CD4-positive, alpha-beta memory T cell (primary cell): ENCODE measurements at regions not wholly inside any gene's neighbourhood (a gene's known extent, or its start where the extent isn't known, plus 50 kb on each side); places are given as distances from the start of the nearest gene placed in this dataset.

Experiments used
- CTCF ChIA-PET: fragments of 350-600 bp; sonication (Branson Sonifier 250); formaldehyde crosslinking; loops from one replicate; lab custom pipeline; 2021; ENCODE audit warnings: inconsistent platforms; ENCODE audit not compliant: partially characterized antibody; lab: Charles Lee
- POLR2A ChIA-PET: fragments of 350-600 bp; sonication (Branson Sonifier 250); formaldehyde crosslinking; loops from one replicate; lab custom pipeline; 2021; ENCODE audit not compliant: partially characterized antibody; lab: Charles Lee
- DNase-seq, 5 donors: peaks; one replicate each; pipeline versions ENCODE4 v3.0.0 to v3.0.0-alpha.2; 2020 to 2022; ENCODE audit warnings: mixed read lengths in 1 of 5
- H3K27ac ChIP-seq: one replicate; pipeline ENCODE4 v1.7.0; 2013; ENCODE audit warnings: low read depth, low read length
- H3K27me3 ChIP-seq: 2 replicates; pipeline ENCODE4 v1.7.0; 2013; ENCODE audit warnings: mild to moderate bottlenecking, low read length, moderate library complexity; ENCODE audit not compliant: insufficient read depth
- H3K36me3 ChIP-seq: 2 replicates; pipeline ENCODE4 v1.7.0; 2013; ENCODE audit warnings: mild to moderate bottlenecking, low read length, moderate library complexity; ENCODE audit not compliant: insufficient read depth
- H3K4me1 ChIP-seq: 2 replicates; pipeline ENCODE4 v1.7.0; 2013; ENCODE audit warnings: mild to moderate bottlenecking, low read length, moderate library complexity; ENCODE audit not compliant: insufficient read depth
- H3K4me3 ChIP-seq, 2 donors: one replicate each; pipeline ENCODE4 v1.7.0; 2013; ENCODE audit warnings: low read length in 2 of 2, mild to moderate bottlenecking in 1 of 2
- H3K9me3 ChIP-seq, 2 donors: one replicate each; pipeline ENCODE4 v1.7.0; 2013; ENCODE audit warnings: low read length in 2 of 2, control low read depth in 1 of 2; ENCODE audit not compliant: control insufficient read depth in 1 of 2
- H3K27ac Mint-ChIP-seq, 7 donors: one replicate each; pipeline ENCODE4 v1.8.0; 2020 to 2021; ENCODE audit warnings: mixed read lengths in 7 of 7, mild to moderate bottlenecking in 6 of 7, inconsistent platforms in 3 of 7, moderate library complexity in 3 of 7
- H3K27me3 Mint-ChIP-seq, 2 donors: one replicate each; pipeline ENCODE4 v1.8.0; 2020 to 2021; ENCODE audit warnings: mixed read lengths in 2 of 2
- H3K36me3 Mint-ChIP-seq, 2 donors: one replicate each; pipeline ENCODE4 v1.8.0; 2020 to 2021; ENCODE audit warnings: mixed read lengths in 2 of 2, inconsistent platforms in 1 of 2, mild to moderate bottlenecking in 1 of 2
- H3K4me1 Mint-ChIP-seq, 4 donors: one replicate each; pipeline ENCODE4 v1.8.0; 2020 to 2021; ENCODE audit warnings: mixed read lengths in 4 of 4, mild to moderate bottlenecking in 1 of 4
- H3K4me3 Mint-ChIP-seq, 8 donors: one replicate each; pipeline ENCODE4 v1.8.0; 2020 to 2021; ENCODE audit warnings: mixed read lengths in 8 of 8, mild to moderate bottlenecking in 7 of 8, moderate library complexity in 6 of 8, inconsistent platforms in 3 of 8
- H3K9me3 Mint-ChIP-seq, 8 donors: one replicate each; pipeline ENCODE4 v1.8.0; 2020 to 2021; ENCODE audit warnings: mixed read lengths in 8 of 8, mild to moderate bottlenecking in 5 of 8, inconsistent platforms in 3 of 8, moderate library complexity in 1 of 8
- intact Hi-C: fragments of 100-400 bp; cut with micrococcal nuclease; formaldehyde crosslinking; loops from one replicate; pipeline ENCODE4 v1.15.1; 2023

DNA sequence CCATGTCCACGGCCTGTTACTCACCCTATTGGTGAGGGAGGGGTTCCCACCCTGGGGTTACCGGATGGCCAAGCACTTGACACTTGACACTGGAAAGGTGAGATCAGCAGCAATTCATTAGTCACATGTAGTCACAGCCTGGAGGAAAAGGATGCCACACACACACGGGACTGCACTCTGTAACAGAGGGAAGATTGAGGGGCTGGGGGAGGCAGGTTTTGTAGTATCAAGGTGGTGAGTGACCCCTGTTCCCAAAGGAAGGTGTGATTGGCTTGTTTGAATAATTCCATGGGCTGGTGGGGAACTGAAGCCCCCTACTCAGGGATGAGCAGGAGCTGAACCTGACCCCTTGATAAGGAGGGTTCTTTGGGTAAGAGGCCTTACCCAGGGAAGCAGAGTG lies 96.0 kb upstream of the HELT start:
- Mint-ChIP-seq H3K27ac (no peak overlapping the region), H3K36me3 (no peaks in the 10 kb centered on the region), H3K9me3 (peaks cover 0 to 7% (median 2%) of the 10 kb centered on the region in 8 donors), H3K27me3 (peaks cover 1 to 6% of the 10 kb centered on the region in 2 donors), H3K4me3 (no peak overlapping the region), H3K4me1 (no peaks in the 10 kb centered on the region)
- H3K9me3 ChIP-seq: no peaks in the 10 kb centered on the region
- no peaks in the 10 kb centered on the region for H3K27me3 ChIP-seq
- CTCF ChIA-PET: no interaction called here
- POLR2A ChIA-PET: no interaction called here
- intact Hi-C loops: no loop called here
- H3K36me3 ChIP-seq: no peaks in the 10 kb centered on the region
- no peaks in the 10 kb centered on the region for H3K4me1 ChIP-seq
- H3K4me3 ChIP-seq: no peak overlapping the region
- no peak overlapping the region for H3K27ac ChIP-seq
- DNase-seq: no peak

DNA sequence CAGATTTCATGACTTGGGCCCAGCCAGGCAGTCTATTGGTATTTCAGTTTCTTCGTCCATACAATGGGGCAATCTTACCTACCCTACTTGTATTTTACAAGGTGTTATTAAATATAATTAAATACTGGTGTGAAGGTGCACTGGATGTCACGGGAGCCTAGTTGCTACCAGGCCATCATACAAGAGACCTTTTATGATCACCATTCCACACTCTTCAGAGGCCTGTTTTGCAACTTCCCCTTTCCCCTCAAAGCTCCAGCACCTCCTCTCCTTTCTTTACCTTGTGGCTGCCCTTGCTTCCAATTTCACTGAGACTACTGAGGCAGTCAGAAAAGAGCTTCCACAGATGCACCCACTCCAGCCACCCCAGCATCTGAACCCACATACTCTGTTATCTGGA lies 93.8 kb upstream of the HELT start:
- Histone ChIP-seq H3K27ac (no peak overlapping the region), H3K9me3 (no peaks in the 10 kb centered on the region), H3K4me1 (no peaks in the 10 kb centered on the region), H3K27me3 (no peaks in the 10 kb centered on the region), H3K36me3 (no peaks in the 10 kb centered on the region), H3K4me3 (no peak overlapping the region)
- Mint-ChIP-seq H3K36me3 (no peaks in the 10 kb centered on the region), H3K27ac (no peak overlapping the region), H3K4me3 (no peak overlapping the region), H3K4me1 (no peaks in the 10 kb centered on the region), H3K9me3 (peaks cover 0 to 21% (median 11%) of the 10 kb centered on the region in 8 donors), H3K27me3 (peaks cover 1 to 2% of the 10 kb centered on the region in 2 donors)
- intact Hi-C loops: no loop called here
- no peak for DNase-seq
- ChIA-PET POLR2A (no interaction called here), CTCF (no interaction called here)

DNA sequence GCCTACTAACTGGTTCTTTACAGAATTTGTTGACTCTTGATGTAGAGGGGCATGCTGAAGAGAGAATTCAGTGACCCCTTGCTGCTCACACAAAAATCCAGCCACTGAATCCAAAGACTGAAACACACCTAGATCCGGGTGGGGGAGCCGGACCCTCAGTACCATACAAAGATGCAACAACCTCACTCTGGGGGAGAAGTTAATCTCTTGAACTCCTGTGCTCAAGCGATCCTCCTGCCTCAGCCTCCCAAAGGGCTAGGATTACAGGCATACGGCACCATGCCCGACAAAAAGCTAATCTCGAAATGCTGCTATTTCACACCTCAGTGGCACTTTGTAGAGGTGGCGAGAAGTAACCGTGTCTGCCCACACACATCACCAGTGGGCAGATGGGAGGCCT lies 88.8 kb upstream of the HELT start:
- Mint-ChIP-seq H3K4me3 (no peak overlapping the region), H3K27ac (no peak overlapping the region), H3K9me3 (peaks cover 0 to 18% (median 10%) of the 10 kb centered on the region in 8 donors), H3K36me3 (no peaks in the 10 kb centered on the region), H3K27me3 (peaks cover 0 to 1% of the 10 kb centered on the region in 2 donors), H3K4me1 (peaks cover 0 to 3% (median 0%) of the 10 kb centered on the region in 4 donors)
- intact Hi-C loops: no loop called here
- Histone ChIP-seq H3K27ac (no peak overlapping the region), H3K9me3 (no peaks in the 10 kb centered on the region), H3K36me3 (no peaks in the 10 kb centered on the region), H3K4me1 (no peaks in the 10 kb centered on the region), H3K27me3 (no peaks in the 10 kb centered on the region), H3K4me3 (no peak overlapping the region)
- DNase-seq: no peak
- CTCF ChIA-PET: no interaction called here
- POLR2A ChIA-PET: no interaction called here

DNA sequence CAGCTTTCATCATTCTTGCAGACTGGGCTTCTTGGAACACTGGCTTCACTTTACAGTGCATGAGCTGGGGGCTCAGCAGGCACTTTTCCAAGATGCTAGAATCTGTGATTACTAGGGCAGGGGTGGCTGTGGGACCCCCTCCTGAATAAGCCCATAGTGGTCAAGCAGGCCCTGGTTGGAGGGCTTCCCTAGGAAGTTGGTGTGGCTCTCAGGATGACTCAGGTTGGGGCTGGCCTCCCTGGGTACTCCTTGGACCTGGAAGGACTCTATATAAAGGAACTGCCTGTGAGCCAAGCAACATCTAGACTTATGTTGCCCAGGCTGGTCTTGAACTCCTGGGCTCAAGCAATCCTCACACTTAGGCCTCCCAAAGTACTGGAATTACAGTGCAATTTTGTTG lies 88.3 kb upstream of the HELT start:
- Mint-ChIP-seq H3K36me3 (no peaks in the 10 kb centered on the region), H3K4me3 (no peak overlapping the region), H3K27ac (no peak overlapping the region), H3K27me3 (peaks cover 0 to 4% of the 10 kb centered on the region in 2 donors), H3K9me3 (peaks cover 0 to 18% (median 10%) of the 10 kb centered on the region in 8 donors), H3K4me1 (peaks cover 0 to 3% (median 0%) of the 10 kb centered on the region in 4 donors)
- Histone ChIP-seq H3K27me3 (no peaks in the 10 kb centered on the region), H3K36me3 (no peaks in the 10 kb centered on the region), H3K4me3 (no peak overlapping the region), H3K9me3 (no peaks in the 10 kb centered on the region), H3K27ac (no peak overlapping the region), H3K4me1 (no peaks in the 10 kb centered on the region)
- DNase-seq: no peak
- CTCF ChIA-PET: no interaction called here
- intact Hi-C loops: no loop called here
- POLR2A ChIA-PET: no interaction called here

DNA sequence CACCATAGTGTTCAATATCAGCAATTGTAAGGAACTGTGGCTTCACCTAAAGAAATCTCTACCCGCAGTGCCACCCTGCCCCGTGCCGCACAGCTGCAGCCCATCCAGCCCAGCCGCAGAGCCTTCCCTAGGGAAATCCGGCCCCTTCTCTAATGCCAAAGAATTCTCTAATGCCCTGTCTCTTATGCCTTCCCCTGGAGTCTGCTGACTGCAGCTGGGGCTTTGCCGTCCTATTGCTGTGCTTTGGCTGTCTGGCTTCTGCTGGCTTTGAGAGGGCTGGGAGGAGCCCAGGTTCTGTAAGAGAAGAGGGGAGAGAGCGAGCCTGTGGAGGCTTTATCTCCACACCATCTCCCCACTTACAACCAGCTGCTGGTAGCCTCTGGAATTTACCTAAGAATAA lies 85.9 kb upstream of the HELT start:
- H3K27ac ChIP-seq: no peak overlapping the region
- peaks cover 0 to 13% (median 8%) of the 10 kb centered on the region in 8 donors for H3K9me3 Mint-ChIP-seq
- no peaks in the 10 kb centered on the region for H3K36me3 Mint-ChIP-seq
- peaks cover 3 to 9% of the 10 kb centered on the region in 2 donors for H3K27me3 Mint-ChIP-seq
- DNase-seq: no peak
- H3K4me1 Mint-ChIP-seq: peaks cover 0 to 3% (median 0%) of the 10 kb centered on the region in 4 donors
- H3K27me3 ChIP-seq: no peaks in the 10 kb centered on the region
- no peak overlapping the region for H3K4me3 Mint-ChIP-seq
- no peaks in the 10 kb centered on the region for H3K36me3 ChIP-seq
- no peaks in the 10 kb centered on the region for H3K9me3 ChIP-seq
- CTCF ChIA-PET: no interaction called here
- no peak overlapping the region for H3K27ac Mint-ChIP-seq
- no peaks in the 10 kb centered on the region for H3K4me1 ChIP-seq
- intact Hi-C loops: no loop called here
- no peak overlapping the region for H3K4me3 ChIP-seq
- POLR2A ChIA-PET: no interaction called here

DNA sequence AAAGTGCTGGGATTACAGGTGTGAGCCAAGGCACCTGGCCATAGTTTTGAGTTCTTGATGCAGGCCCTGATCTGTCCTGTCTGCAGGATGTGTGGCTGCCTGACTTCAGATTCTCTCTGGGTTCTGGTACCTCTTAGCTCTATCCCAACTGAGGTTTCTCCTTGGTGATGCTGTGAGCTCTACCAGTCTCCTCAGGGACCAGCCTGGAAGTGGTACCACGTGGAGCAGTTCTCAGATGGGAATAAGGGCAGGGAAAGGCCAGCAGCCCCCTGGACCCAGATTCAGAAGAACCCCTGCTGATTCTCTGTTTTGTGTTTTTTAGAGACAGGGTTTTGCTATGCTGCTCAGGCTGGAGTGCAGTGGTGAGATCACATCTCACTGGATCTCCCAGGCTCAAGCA lies 85.0 kb upstream of the HELT start:
- no peak overlapping the region for H3K27ac ChIP-seq
- DNase-seq: no peak
- no peaks in the 10 kb centered on the region for H3K27me3 ChIP-seq
- no peaks in the 10 kb centered on the region for H3K9me3 ChIP-seq
- Mint-ChIP-seq H3K27me3 (peaks cover 6 to 11% of the 10 kb centered on the region in 2 donors), H3K4me3 (no peak overlapping the region), H3K27ac (no peak overlapping the region), H3K9me3 (peaks cover 0 to 7% (median 4%) of the 10 kb centered on the region in 8 donors), H3K36me3 (no peaks in the 10 kb centered on the region), H3K4me1 (peaks cover 0 to 3% (median 0%) of the 10 kb centered on the region in 4 donors)
- POLR2A ChIA-PET: no interaction called here
- no peak overlapping the region for H3K4me3 ChIP-seq
- no peaks in the 10 kb centered on the region for H3K36me3 ChIP-seq
- intact Hi-C loops: no loop called here
- CTCF ChIA-PET: no interaction called here
- H3K4me1 ChIP-seq: no peaks in the 10 kb centered on the region

DNA sequence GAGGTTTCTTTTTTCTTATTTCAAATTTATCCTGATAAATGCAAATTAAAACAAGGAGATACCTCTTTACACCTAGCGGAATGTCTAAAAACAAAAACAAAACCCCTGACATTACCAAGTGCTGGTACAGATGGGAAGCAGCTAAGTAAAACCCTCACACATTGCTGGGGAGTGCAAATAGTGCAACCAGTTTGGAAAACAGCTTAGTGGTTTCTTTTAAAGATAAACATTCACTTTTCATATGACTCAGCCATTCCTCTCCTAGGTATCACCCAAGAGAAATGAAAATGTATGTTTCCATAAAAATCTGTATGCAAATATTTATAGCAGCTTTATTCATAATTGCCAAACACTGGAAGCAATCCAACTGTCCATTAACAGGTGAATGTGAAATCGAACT lies 84.1 kb upstream of the HELT start:
- Mint-ChIP-seq H3K27ac (no peak overlapping the region), H3K4me3 (no peak overlapping the region), H3K9me3 (no peaks in the 10 kb centered on the region), H3K36me3 (no peaks in the 10 kb centered on the region), H3K27me3 (peaks cover 10 to 13% of the 10 kb centered on the region in 2 donors), H3K4me1 (peaks cover 0 to 3% (median 0%) of the 10 kb centered on the region in 4 donors)
- ChIA-PET CTCF (interaction anchor here (0.6 kb wide), 1 partner anchor 1541 kb away, joined by 3 read pairs; no protein-coding TSS in a partner anchor), POLR2A (no interaction called here)
- intact Hi-C loops: no loop called here
- Histone ChIP-seq H3K4me3 (no peak overlapping the region), H3K4me1 (no peaks in the 10 kb centered on the region), H3K36me3 (no peaks in the 10 kb centered on the region), H3K27ac (no peak overlapping the region), H3K27me3 (no peaks in the 10 kb centered on the region), H3K9me3 (no peaks in the 10 kb centered on the region)
- no peak for DNase-seq

DNA sequence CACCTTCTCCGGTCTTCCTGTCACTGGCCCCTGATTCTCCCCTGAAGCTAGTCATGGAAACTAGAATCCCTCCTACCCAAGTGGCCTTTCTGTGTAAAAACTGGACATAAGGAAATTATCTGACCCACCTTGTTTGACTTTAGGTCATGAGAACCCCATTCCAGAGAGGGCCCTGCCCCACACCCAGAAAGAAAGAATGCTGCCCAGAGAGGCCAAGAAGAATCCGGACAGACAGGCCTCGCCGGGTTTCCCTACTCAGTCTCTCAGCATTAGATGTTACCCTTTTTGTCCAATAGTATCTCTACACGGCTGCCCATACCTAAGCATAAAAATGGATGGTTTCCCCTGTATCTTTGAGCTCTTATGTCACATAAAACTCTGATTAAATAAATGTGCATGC lies 83.3 kb upstream of the HELT start:
- ChIA-PET CTCF (interaction anchor here (0.6 kb wide), 1 partner anchor 1542 kb away, joined by 3 read pairs; no protein-coding TSS in a partner anchor), POLR2A (no interaction called here)
- intact Hi-C loops: no loop called here
- no peaks in the 10 kb centered on the region for H3K9me3 ChIP-seq
- H3K4me1 Mint-ChIP-seq: peaks cover 0 to 3% (median 0%) of the 10 kb centered on the region in 4 donors
- no peak for DNase-seq
- H3K4me3 Mint-ChIP-seq: no peak overlapping the region
- H3K27ac Mint-ChIP-seq: no peak overlapping the region
- H3K27me3 Mint-ChIP-seq: peaks cover 11 to 13% of the 10 kb centered on the region in 2 donors
- no peaks in the 10 kb centered on the region for H3K36me3 Mint-ChIP-seq
- H3K27ac ChIP-seq: no peak overlapping the region
- H3K36me3 ChIP-seq: no peaks in the 10 kb centered on the region
- no peaks in the 10 kb centered on the region for H3K27me3 ChIP-seq
- no peaks in the 10 kb centered on the region for H3K9me3 Mint-ChIP-seq
- no peaks in the 10 kb centered on the region for H3K4me1 ChIP-seq
- H3K4me3 ChIP-seq: no peak overlapping the region
